ENCODE measurements at regions not wholly inside any gene's neighbourhood (a gene's known extent, or its start where the extent isn't known, plus 50 kb on each side); places are given as distances from the start of the nearest gene placed in this dataset.

DNA sequence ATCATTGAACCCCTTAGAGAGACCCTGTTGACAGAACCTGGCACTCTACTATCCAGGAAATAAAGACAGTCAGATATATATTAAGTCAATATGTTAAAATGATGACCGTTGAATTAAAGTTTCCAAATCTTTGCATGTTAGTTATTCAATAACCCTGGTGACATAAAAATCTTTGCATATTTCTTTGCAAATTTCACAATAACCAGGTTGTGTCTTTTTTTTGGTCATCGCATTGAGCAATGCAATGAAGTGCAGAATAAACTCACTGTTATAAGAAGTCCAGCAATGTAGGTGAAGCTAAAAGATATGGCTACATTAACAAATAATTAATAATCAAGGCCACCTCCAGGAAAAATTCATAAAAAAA lies 596.9 kb downstream of the NYAP2 start:
- no peak for ATAC-seq
- POLR2A ChIA-PET = no interaction called here
- CTCF ChIA-PET = no interaction called here
- Mint-ChIP-seq H3K9me3 (no peaks in the 10 kb centered on the region), H3K4me1 (ENCODE audit: low read depth) (no peaks in the 10 kb centered on the region), H3K27ac (no peak overlapping the region), H3K36me3 (ENCODE audit: low read depth) (no peaks in the 10 kb centered on the region), H3K27me3 (peaks cover 4% of the 10 kb centered on the region), H3K4me3 (no peak overlapping the region)
- TF ChIP-seq, protein P1, sequence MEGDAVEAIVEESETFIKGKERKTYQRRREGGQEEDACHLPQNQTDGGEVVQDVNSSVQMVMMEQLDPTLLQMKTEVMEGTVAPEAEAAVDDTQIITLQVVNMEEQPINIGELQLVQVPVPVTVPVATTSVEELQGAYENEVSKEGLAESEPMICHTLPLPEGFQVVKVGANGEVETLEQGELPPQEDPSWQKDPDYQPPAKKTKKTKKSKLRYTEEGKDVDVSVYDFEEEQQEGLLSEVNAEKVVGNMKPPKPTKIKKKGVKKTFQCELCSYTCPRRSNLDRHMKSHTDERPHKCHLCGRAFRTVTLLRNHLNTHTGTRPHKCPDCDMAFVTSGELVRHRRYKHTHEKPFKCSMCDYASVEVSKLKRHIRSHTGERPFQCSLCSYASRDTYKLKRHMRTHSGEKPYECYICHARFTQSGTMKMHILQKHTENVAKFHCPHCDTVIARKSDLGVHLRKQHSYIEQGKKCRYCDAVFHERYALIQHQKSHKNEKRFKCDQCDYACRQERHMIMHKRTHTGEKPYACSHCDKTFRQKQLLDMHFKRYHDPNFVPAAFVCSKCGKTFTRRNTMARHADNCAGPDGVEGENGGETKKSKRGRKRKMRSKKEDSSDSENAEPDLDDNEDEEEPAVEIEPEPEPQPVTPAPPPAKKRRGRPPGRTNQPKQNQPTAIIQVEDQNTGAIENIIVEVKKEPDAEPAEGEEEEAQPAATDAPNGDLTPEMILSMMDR (IDR thresholded peaks at IDR 0.05) = no peak
- DNase-seq = no peak
- intact Hi-C loops (cut with micrococcal nuclease) = no loop called here

DNA sequence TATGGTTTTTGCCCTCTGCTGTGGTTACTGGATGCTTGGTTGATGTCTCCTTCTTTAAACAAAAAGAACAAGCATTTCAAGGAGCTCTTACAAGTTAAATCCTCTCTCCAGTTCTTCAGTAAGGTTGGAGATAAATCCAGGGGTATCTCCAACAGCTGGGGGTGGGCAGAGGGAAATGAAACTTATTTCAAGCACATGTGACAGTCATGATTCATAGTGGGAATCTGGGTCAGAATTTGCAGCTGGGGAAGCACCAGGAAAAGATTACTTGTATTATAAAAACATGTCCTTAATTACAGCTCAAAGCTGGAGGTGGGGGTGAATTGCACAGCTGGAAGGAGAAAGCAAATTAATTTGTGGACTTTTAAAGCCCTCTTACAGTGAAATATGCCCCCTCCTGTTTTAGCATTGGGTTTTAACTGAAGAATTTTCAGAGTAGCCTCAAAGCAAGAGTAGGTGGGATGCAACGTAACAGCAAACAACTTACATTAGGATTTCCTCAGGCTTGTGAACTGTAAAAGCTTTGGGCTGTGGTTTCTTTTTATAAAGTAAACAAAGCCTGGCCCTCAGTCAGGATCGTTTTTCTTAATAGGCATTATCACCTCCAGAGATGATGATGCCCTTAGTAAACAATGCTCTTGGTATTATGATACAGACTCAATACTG lies 596.4 kb downstream of the NYAP2 start:
- intact Hi-C loops (cut with micrococcal nuclease) = no loop called here
- ChIA-PET POLR2A (no interaction called here), CTCF (no interaction called here)
- no peaks in the 10 kb centered on the region for H3K36me3 Mint-ChIP-seq (ENCODE audit: low read depth)
- no peak overlapping the region for H3K27ac Mint-ChIP-seq
- TF ChIP-seq, protein P1 (IDR thresholded peaks at IDR 0.05) = no peak
- DNase-seq (no peak), ATAC-seq (no peak)
- H3K4me3 Mint-ChIP-seq = no peak overlapping the region
- H3K4me1 Mint-ChIP-seq (ENCODE audit: low read depth) = no peaks in the 10 kb centered on the region
- peaks cover 4% of the 10 kb centered on the region for H3K27me3 Mint-ChIP-seq
- no peaks in the 10 kb centered on the region for H3K9me3 Mint-ChIP-seq

DNA sequence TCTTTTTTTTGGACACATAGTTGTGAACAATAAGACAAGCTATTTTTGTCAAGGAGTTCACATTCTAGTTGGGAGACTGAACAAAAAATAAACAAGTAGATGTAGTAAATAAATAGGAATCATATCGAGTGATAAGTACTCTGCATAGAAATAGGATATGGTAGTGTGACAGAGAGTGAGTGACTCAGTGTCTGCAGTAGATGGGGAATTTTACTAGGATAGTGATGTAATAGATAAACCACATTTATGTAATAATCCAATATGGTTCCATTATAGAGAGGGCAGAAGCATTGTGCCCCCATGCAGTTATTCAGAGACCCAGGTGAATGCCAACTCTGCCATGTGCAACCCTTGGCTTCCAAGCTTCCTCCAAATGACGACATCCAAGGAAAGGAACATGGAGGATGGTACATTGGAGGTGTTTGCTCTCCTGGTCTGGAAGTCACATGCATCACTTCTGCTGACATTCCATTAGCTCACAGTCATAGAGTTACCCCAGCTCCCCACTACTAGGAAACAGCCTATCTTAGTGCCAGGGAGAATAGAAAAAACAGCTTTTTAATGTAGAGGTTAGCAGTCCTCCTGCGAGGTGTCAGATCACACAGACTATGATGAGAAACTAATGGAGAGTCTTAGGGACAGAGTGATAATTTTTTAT lies 595.4 kb downstream of the NYAP2 start:
- no peak for DNase-seq
- no peaks in the 10 kb centered on the region for H3K36me3 Mint-ChIP-seq (ENCODE audit: low read depth)
- intact Hi-C loops (cut with micrococcal nuclease) = no loop called here
- H3K4me1 Mint-ChIP-seq (ENCODE audit: low read depth) = no peaks in the 10 kb centered on the region
- TF ChIP-seq, protein P1 (IDR thresholded peaks at IDR 0.05) = no peak
- peaks cover 4% of the 10 kb centered on the region for H3K27me3 Mint-ChIP-seq
- H3K27ac Mint-ChIP-seq = no peak overlapping the region
- ATAC-seq = no peak
- CTCF ChIA-PET = no interaction called here
- POLR2A ChIA-PET = no interaction called here
- no peak overlapping the region for H3K4me3 Mint-ChIP-seq
- no peaks in the 10 kb centered on the region for H3K9me3 Mint-ChIP-seq

DNA sequence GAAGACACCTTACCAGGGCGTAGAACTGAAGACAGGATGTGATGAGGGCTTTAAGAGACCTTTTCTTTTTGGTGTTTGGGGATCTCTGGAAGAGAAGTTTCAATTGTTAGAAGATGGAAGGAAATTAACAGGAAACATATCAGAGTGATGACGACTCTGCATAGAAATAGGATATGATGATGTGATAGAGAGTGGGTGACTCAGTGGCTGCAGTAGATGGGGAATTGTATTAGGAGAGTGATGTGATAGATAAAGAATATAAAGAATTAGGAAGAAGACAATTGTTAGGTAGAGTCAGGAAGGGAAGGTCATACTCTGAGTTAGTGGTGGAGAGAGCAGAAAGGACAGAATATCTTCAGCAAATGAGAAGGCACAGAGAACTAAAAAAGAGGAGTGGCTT lies 593.9 kb downstream of the NYAP2 start:
- intact Hi-C loops (cut with micrococcal nuclease) = no loop called here
- Mint-ChIP-seq H3K9me3 (no peaks in the 10 kb centered on the region), H3K4me3 (no peak overlapping the region), H3K36me3 (ENCODE audit: low read depth) (no peaks in the 10 kb centered on the region), H3K4me1 (ENCODE audit: low read depth) (no peaks in the 10 kb centered on the region), H3K27me3 (peaks cover 4% of the 10 kb centered on the region), H3K27ac (no peak overlapping the region)
- ATAC-seq (no peak), DNase-seq (no peak)
- POLR2A ChIA-PET = no interaction called here
- CTCF ChIA-PET = no interaction called here
- TF ChIP-seq, protein P1 (IDR thresholded peaks at IDR 0.05) = no peak

DNA sequence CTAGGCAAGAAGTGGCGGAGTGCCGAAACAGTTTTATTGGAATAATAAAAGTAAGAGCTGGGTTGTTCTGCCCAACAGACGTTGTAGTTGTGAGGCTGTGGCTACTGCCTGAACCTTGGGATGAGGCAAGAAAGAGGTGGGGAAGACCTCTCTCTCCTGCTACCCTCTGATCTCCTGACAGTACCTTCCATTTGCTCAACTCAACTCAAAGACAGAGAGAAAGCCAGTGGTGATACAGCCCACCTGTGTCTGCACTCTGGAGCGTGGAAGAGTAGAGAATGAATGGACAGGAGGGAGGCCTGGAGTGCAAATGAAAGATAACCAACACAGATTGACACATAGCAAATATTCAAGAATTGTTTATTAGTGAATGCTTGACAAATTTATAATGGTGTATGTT lies 590.3 kb downstream of the NYAP2 start:
- DNase-seq (no peak), ATAC-seq (no peak)
- CTCF ChIA-PET = interaction anchor here (0.9 kb wide), 1 partner anchor 809 kb away, joined by 3 read pairs; no protein-coding TSS in a partner anchor
- intact Hi-C loops (cut with micrococcal nuclease) = no loop called here
- Mint-ChIP-seq H3K4me3 (no peak overlapping the region), H3K9me3 (no peaks in the 10 kb centered on the region), H3K27me3 (no peaks in the 10 kb centered on the region), H3K4me1 (ENCODE audit: low read depth) (no peaks in the 10 kb centered on the region), H3K27ac (no peak overlapping the region), H3K36me3 (ENCODE audit: low read depth) (no peaks in the 10 kb centered on the region)
- TF ChIP-seq, protein P1 (IDR thresholded peaks at IDR 0.05) = no peak
- POLR2A ChIA-PET = no interaction called here
